ENCODE measurements at regions not wholly inside any gene's neighbourhood (a gene's known extent, or its start where the extent isn't known, plus 50 kb on each side); places are given as distances from the start of the nearest gene placed in this dataset.

DNA sequence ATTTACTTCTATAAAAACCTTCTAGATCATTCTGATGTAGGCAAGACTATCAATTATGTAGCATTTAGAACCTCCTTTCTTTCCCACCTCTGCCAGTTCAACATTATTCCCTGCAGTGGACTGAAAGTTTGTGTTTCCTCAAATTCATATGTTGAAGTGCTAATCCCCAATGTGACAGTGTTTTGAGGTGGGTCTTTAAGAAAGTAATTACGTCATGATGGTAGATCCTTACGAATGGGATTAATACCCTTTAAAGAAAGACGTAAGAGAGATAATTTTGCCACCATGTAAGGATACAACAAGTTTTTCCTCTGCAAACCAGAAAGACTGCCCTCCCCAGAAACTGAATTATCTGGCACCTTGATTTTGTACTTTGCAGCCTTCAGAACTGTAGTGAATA is 1489.7 kb upstream of the SEL1L start:
- DNase-seq (ENCODE audit: low read depth, low spot score) (no peak), ATAC-seq (no peak)
- H3K27ac ChIP-seq (ENCODE audit: low read length) = no peak overlapping the region
- TF ChIP-seq, protein P1, sequence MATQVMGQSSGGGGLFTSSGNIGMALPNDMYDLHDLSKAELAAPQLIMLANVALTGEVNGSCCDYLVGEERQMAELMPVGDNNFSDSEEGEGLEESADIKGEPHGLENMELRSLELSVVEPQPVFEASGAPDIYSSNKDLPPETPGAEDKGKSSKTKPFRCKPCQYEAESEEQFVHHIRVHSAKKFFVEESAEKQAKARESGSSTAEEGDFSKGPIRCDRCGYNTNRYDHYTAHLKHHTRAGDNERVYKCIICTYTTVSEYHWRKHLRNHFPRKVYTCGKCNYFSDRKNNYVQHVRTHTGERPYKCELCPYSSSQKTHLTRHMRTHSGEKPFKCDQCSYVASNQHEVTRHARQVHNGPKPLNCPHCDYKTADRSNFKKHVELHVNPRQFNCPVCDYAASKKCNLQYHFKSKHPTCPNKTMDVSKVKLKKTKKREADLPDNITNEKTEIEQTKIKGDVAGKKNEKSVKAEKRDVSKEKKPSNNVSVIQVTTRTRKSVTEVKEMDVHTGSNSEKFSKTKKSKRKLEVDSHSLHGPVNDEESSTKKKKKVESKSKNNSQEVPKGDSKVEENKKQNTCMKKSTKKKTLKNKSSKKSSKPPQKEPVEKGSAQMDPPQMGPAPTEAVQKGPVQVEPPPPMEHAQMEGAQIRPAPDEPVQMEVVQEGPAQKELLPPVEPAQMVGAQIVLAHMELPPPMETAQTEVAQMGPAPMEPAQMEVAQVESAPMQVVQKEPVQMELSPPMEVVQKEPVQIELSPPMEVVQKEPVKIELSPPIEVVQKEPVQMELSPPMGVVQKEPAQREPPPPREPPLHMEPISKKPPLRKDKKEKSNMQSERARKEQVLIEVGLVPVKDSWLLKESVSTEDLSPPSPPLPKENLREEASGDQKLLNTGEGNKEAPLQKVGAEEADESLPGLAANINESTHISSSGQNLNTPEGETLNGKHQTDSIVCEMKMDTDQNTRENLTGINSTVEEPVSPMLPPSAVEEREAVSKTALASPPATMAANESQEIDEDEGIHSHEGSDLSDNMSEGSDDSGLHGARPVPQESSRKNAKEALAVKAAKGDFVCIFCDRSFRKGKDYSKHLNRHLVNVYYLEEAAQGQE (IDR thresholded peaks at IDR 0.05; ENCODE audit: insufficient read depth in 1 of 2, low read depth in 2 of 2, low read length in 1 of 2) = no peak
- TF ChIP-seq SIN3A (IDR thresholded peaks at IDR 0.05; ENCODE audit: borderline replicate concordance, insufficient read depth, low read depth, low read length) (no peak), TCF7L2 (IDR thresholded peaks at IDR 0.05; ENCODE audit: low read depth, low read length) (no peak), POLR2AphosphoS5 (IDR thresholded peaks at IDR 0.05; ENCODE audit: low read depth, low read length) (no peak)
- TF ChIP-seq, protein P2, sequence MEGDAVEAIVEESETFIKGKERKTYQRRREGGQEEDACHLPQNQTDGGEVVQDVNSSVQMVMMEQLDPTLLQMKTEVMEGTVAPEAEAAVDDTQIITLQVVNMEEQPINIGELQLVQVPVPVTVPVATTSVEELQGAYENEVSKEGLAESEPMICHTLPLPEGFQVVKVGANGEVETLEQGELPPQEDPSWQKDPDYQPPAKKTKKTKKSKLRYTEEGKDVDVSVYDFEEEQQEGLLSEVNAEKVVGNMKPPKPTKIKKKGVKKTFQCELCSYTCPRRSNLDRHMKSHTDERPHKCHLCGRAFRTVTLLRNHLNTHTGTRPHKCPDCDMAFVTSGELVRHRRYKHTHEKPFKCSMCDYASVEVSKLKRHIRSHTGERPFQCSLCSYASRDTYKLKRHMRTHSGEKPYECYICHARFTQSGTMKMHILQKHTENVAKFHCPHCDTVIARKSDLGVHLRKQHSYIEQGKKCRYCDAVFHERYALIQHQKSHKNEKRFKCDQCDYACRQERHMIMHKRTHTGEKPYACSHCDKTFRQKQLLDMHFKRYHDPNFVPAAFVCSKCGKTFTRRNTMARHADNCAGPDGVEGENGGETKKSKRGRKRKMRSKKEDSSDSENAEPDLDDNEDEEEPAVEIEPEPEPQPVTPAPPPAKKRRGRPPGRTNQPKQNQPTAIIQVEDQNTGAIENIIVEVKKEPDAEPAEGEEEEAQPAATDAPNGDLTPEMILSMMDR (IDR thresholded peaks at IDR 0.05) = no peak
- ChIA-PET CTCF (no interaction called here), POLR2A (no interaction called here)
- no peaks in the 10 kb centered on the region for H3K9me3 ChIP-seq (ENCODE audit: control insufficient read depth, insufficient read depth, low read depth, low read length)
- H3K4me3 ChIP-seq (ENCODE audit: low read depth in 2 of 2, low read length in 2 of 2) = no peak overlapping the region
- intact Hi-C loops (cut with micrococcal nuclease; ENCODE audit: unreplicated experiment) (no loop called here), in situ Hi-C loops (cut with HindIII; ENCODE audit: low pct_unique_long_range_greater_than_20kb, low sequenced_read_pairs) (no loop called here)
- no TSS peak for BruUV-seq (replicated peaks)
- no peaks in the 10 kb centered on the region for H3K27me3 ChIP-seq (ENCODE audit: control insufficient read depth, insufficient read depth, low read length)
- H3K36me3 ChIP-seq (ENCODE audit: control insufficient read depth, insufficient read depth, low read length) = no peaks in the 10 kb centered on the region
- no peaks in the 10 kb centered on the region for H3K4me1 ChIP-seq (ENCODE audit: control insufficient read depth, insufficient read depth, low read length)

DNA sequence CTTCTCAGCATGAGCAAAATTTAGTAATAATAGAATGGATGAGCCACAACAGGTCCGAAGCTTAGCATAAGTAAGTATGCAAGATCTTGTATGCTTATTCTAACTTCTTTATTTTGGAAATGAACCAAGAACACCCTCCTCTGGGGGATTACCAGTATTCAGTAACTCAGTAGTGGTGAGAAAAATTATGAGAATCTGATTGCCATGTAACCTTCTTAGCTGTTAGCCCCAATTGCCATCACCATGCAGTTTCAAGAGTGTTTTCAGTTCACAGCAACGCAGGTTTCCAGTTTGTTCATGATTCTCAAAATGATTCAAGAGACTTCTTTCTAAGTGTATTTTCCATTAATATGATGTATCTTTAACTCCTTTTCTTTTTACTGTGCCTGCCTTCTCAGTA is 1507.6 kb upstream of the SEL1L start:
- ChIA-PET CTCF (no interaction called here), POLR2A (no interaction called here)
- in situ Hi-C loops (cut with HindIII; ENCODE audit: low pct_unique_long_range_greater_than_20kb, low sequenced_read_pairs) (no loop called here), intact Hi-C loops (cut with micrococcal nuclease; ENCODE audit: unreplicated experiment) (no loop called here)
- no TSS peak for BruUV-seq (replicated peaks)
- H3K4me1 ChIP-seq (ENCODE audit: control insufficient read depth, insufficient read depth, low read length) = no peaks in the 10 kb centered on the region
- DNase-seq (ENCODE audit: low read depth, low spot score) (no peak), ATAC-seq (no peak)
- H3K36me3 ChIP-seq (ENCODE audit: control insufficient read depth, insufficient read depth, low read length) = no peaks in the 10 kb centered on the region
- H3K27ac ChIP-seq (ENCODE audit: low read length) = no peak overlapping the region
- TF ChIP-seq, protein P1 (IDR thresholded peaks at IDR 0.05; ENCODE audit: insufficient read depth in 1 of 2, low read depth in 2 of 2, low read length in 1 of 2) = no peak
- H3K27me3 ChIP-seq (ENCODE audit: control insufficient read depth, insufficient read depth, low read length) = no peaks in the 10 kb centered on the region
- H3K9me3 ChIP-seq (ENCODE audit: control insufficient read depth, insufficient read depth, low read depth, low read length) = no peaks in the 10 kb centered on the region
- H3K4me3 ChIP-seq (ENCODE audit: low read depth in 2 of 2, low read length in 2 of 2) = no peak overlapping the region
